ENCODE measurements at regions not wholly inside any gene's neighbourhood (a gene's known extent, or its start where the extent isn't known, plus 50 kb on each side); places are given as distances from the start of the nearest gene placed in this dataset.

DNA sequence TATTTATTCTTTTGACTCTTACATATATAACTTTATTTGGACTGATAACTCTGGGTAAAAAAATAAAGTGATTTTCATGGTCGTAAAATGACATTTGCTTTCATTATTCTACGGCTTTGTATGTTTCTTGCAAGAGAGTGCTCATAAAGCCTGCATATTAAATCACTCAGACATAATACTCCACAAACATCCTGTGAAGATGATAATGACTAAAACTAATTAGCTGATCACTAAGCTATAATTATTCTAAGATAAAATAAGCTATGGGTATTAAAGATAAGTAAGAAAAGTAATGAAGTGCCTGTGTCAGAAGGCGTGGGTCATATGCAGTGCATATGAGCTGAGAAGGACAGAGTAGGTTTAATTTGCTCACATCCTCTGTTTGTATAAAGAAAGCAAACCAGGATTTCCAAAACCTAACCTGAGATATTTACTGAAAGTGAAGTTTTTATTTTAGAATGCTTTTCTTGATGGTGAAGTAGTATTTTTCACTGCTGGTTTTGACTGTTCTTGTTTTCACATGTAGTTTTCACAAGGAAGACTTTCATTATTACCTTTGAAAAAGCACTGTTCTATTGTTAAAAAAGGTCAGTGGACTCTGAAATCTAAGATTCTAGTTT is 278.8 kb downstream of the AMY1C start:
- H3K79me2 ChIP-seq (ENCODE audit: insufficient read depth, low read length), result no peaks in the 10 kb centered on the region
- no peaks in the 10 kb centered on the region for H3K27me3 ChIP-seq (ENCODE audit: control insufficient read depth in 1 of 2, insufficient read depth in 2 of 2, low read length in 2 of 2)
- no peaks in the 10 kb centered on the region for H3K36me3 ChIP-seq (replicated peaks in 1 of 2; ENCODE audit: control insufficient read depth in 1 of 2, insufficient read depth in 2 of 2, low read length in 2 of 2)
- in situ Hi-C loops (cut with HindIII; ENCODE audit: extremely low pct_ligation_motif_present, low pct_unique_long_range_greater_than_20kb), result no loop called here
- H3K4me3 ChIP-seq (replicated peaks in 1 of 3; ENCODE audit: insufficient read depth in 1 of 3, low read depth in 2 of 3, low read length in 3 of 3), result no peak overlapping the region
- FAIRE-seq (no peak), ATAC-seq (no peak), DNase-seq (ENCODE audit: low spot score) (no peak)
- H3K9me3 ChIP-seq (ENCODE audit: low read length), result no peaks in the 10 kb centered on the region; the same call in 1 of the 2 replicates
- H3K4me2 ChIP-seq (ENCODE audit: low read depth, low read length), result no peak overlapping the region
- ChIA-PET CTCF (ENCODE audit: low intra/inter-chr PET ratio, low total read pairs) (no interaction called here), POLR2A (no interaction called here)
- H3K4me1 ChIP-seq (ENCODE audit: insufficient read depth, low read length), result no peaks in the 10 kb centered on the region
- intact Hi-C loops (cut with micrococcal nuclease; ENCODE audit: unreplicated experiment), result no loop called here
- no peak for TF ChIP-seq HOXD1 (CRISPR knock-in tag; IDR thresholded peaks at IDR 0.05)
- no peak for TF ChIP-seq ZNF83 (CRISPR knock-in tag; IDR thresholded peaks at IDR 0.05; ENCODE audit: borderline replicate concordance)
- TF ChIP-seq ZNF30 (CRISPR knock-in tag; IDR thresholded peaks at IDR 0.05), result no peak
- TF ChIP-seq ZNF674 (CRISPR knock-in tag; IDR thresholded peaks at IDR 0.05; ENCODE audit: low read depth), result no peak
- no peak for TF ChIP-seq ZNF644 (CRISPR knock-in tag; IDR thresholded peaks at IDR 0.05; ENCODE audit: low read depth)
- no peak for TF ChIP-seq CBX5 (CRISPR knock-in tag; IDR thresholded peaks at IDR 0.05; ENCODE audit: borderline replicate concordance)
- TF ChIP-seq TEAD2 (CRISPR knock-in tag; IDR thresholded peaks at IDR 0.05), result no peak
- no peak for TF ChIP-seq TCF7 (IDR thresholded peaks at IDR 0.05; ENCODE audit: low read depth)
- BruUV-seq (replicated peaks), result no TSS peak
- no peak overlapping the region for H3K9ac ChIP-seq (ENCODE audit: insufficient read depth, low read depth, low read length)
- no peak overlapping the region for H3K27ac ChIP-seq (ENCODE audit: extremely low read length, insufficient read depth, low read length)
- no peak overlapping the region for H2AFZ ChIP-seq (ENCODE audit: low read length)
- H4K20me1 ChIP-seq (ENCODE audit: insufficient read depth, low read length), result no peaks in the 10 kb centered on the region
- under 1% methylated on average over 3 of the region's 3 CpGs for WGBS (ENCODE audit: low lambda C conversion rate)

DNA sequence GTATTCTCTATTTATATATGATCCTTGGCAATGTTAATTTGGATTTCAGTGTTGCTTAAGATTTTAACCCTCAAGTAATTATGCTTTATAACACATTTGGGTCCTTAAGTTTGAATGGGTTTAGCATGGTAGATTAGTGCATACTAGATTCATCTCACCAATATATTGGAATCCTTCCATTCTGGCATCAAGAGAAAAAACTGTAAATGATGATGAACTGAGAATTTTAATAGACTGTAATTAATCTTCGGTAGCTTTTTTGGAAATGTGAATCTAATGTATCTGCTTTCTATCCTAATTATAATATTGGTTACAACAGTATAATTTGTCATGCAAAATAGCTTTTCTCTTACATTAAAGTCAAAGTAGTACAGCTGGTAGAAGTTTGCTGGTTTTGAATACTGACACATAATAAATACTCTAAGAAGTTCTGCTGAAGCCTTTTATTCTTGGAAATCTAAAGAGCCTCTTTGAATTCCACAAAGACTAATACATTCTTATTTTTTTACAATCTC is 279.8 kb downstream of the AMY1C start:
- Histone ChIP-seq H4K20me1 (ENCODE audit: insufficient read depth, low read length) (no peaks in the 10 kb centered on the region), H3K27ac (ENCODE audit: extremely low read length, insufficient read depth, low read length) (no peak overlapping the region), H3K27me3 (ENCODE audit: control insufficient read depth in 1 of 2, insufficient read depth in 2 of 2, low read length in 2 of 2) (no peaks in the 10 kb centered on the region), H3K36me3 (replicated peaks in 1 of 2; ENCODE audit: control insufficient read depth in 1 of 2, insufficient read depth in 2 of 2, low read length in 2 of 2) (no peaks in the 10 kb centered on the region), H3K4me3 (replicated peaks in 1 of 3; ENCODE audit: insufficient read depth in 1 of 3, low read depth in 2 of 3, low read length in 3 of 3) (no peak overlapping the region), H2AFZ (ENCODE audit: low read length) (no peak overlapping the region), H3K9ac (ENCODE audit: insufficient read depth, low read depth, low read length) (no peak overlapping the region), H3K79me2 (ENCODE audit: insufficient read depth, low read length) (no peaks in the 10 kb centered on the region), H3K9me3 (ENCODE audit: low read length) (no peaks in the 10 kb centered on the region; the same call in 1 of the 2 replicates), H3K4me1 (ENCODE audit: insufficient read depth, low read length) (no peaks in the 10 kb centered on the region), H3K4me2 (ENCODE audit: low read depth, low read length) (no peak overlapping the region)
- ATAC-seq, result no peak
- WGBS (ENCODE audit: low lambda C conversion rate), result 0% methylated on average over 1 of the region's 1 CpG
- BruUV-seq (replicated peaks), result no TSS peak
- in situ Hi-C loops (cut with HindIII; ENCODE audit: extremely low pct_ligation_motif_present, low pct_unique_long_range_greater_than_20kb) (no loop called here), intact Hi-C loops (cut with micrococcal nuclease; ENCODE audit: unreplicated experiment) (no loop called here)
- ChIA-PET CTCF (ENCODE audit: low intra/inter-chr PET ratio, low total read pairs) (no interaction called here), POLR2A (no interaction called here)
- DNase-seq (ENCODE audit: low spot score), result no peak
- no peak for FAIRE-seq
- TF ChIP-seq ZNF17 (CRISPR knock-in tag; IDR thresholded peaks at IDR 0.05), result no peak
- TF ChIP-seq EED (CRISPR knock-in tag; IDR thresholded peaks at IDR 0.05), result no peak
- TF ChIP-seq MED8 (CRISPR knock-in tag; IDR thresholded peaks at IDR 0.05; ENCODE audit: insufficient replicate concordance), result no peak
- no peak for TF ChIP-seq ZFP36L1 (CRISPR knock-in tag; IDR thresholded peaks at IDR 0.05)
- TF ChIP-seq ZNF614 (CRISPR knock-in tag; IDR thresholded peaks at IDR 0.05; ENCODE audit: borderline replicate concordance), result no peak
- no peak for TF ChIP-seq ZNF841 (CRISPR knock-in tag; IDR thresholded peaks at IDR 0.05; ENCODE audit: borderline replicate concordance)
- TF ChIP-seq, protein P1, sequence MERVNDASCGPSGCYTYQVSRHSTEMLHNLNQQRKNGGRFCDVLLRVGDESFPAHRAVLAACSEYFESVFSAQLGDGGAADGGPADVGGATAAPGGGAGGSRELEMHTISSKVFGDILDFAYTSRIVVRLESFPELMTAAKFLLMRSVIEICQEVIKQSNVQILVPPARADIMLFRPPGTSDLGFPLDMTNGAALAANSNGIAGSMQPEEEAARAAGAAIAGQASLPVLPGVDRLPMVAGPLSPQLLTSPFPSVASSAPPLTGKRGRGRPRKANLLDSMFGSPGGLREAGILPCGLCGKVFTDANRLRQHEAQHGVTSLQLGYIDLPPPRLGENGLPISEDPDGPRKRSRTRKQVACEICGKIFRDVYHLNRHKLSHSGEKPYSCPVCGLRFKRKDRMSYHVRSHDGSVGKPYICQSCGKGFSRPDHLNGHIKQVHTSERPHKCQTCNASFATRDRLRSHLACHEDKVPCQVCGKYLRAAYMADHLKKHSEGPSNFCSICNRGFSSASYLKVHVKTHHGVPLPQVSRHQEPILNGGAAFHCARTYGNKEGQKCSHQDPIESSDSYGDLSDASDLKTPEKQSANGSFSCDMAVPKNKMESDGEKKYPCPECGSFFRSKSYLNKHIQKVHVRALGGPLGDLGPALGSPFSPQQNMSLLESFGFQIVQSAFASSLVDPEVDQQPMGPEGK (CRISPR knock-in tag; IDR thresholded peaks at IDR 0.05), result no peak
- TF ChIP-seq RCOR2 (CRISPR knock-in tag; IDR thresholded peaks at IDR 0.05), result no peak
- TF ChIP-seq IKZF1 (IDR thresholded peaks at IDR 0.05), result no peak
- no peak for TF ChIP-seq ZNF251 (CRISPR knock-in tag; IDR thresholded peaks at IDR 0.05)
- no peak for TF ChIP-seq XRCC5 (optimal IDR thresholded peaks at IDR 0.05; ENCODE audit: low read length)
- no peak for TF ChIP-seq CHD4 (IDR thresholded peaks at IDR 0.05; ENCODE audit: borderline replicate concordance, low read length)
- no peak for TF ChIP-seq FOXO1 (CRISPR knock-in tag; IDR thresholded peaks at IDR 0.05)
